NT2/D1 (cell line): ENCODE measurements at regions not wholly inside any gene's neighbourhood (a gene's known extent, or its start where the extent isn't known, plus 50 kb on each side); places are given as distances from the start of the nearest gene placed in this dataset.

Experiments
- DNase-seq: peaks from one replicate; pipeline ENCODE4 v3.0.0-alpha.2; 2011; ENCODE audit warnings: low read depth, low spot score
- H3K27me3 ChIP-seq: 2 replicates; pipeline ENCODE4 v1.6.0; 2011; ENCODE audit warnings: mild to moderate bottlenecking; ENCODE audit not compliant: insufficient read length, insufficient read depth
- H3K36me3 ChIP-seq: 2 replicates; pipeline ENCODE4 v1.6.1; 2011; ENCODE audit warnings: mild to moderate bottlenecking, low read length, mixed read lengths; ENCODE audit not compliant: insufficient read depth, insufficient read length
- H3K4me1 ChIP-seq: 2 replicates; pipeline ENCODE4 v1.5.1; 2011; ENCODE audit not compliant: insufficient read depth, insufficient read length
- H3K4me3 ChIP-seq: 2 replicates; pipeline ENCODE4 v1.5.1; 2011; ENCODE audit warnings: low read depth; ENCODE audit not compliant: insufficient read length
- H3K9ac ChIP-seq: 2 replicates; pipeline ENCODE4 v1.6.0; 2011; ENCODE audit warnings: low read depth; ENCODE audit not compliant: insufficient read length
- H3K9me3 ChIP-seq: 2 replicates; pipeline ENCODE4 v1.5.1; 2011; ENCODE audit warnings: mild to moderate bottlenecking, low read length; ENCODE audit not compliant: insufficient read depth
- SUZ12 ChIP-seq: IDR thresholded peaks from 2 replicates; pipeline ENCODE4 v1.6.1; 2011; ENCODE audit not compliant: insufficient read length, insufficient read depth; ENCODE audit errors: extremely low read depth
- YY1 ChIP-seq: IDR thresholded peaks from 2 replicates; pipeline ENCODE4 v1.6.1; 2011; ENCODE audit not compliant: insufficient read length, insufficient read depth
- ZNF274 ChIP-seq: IDR thresholded peaks from 2 replicates; pipeline ENCODE4 v1.6.1; 2011; ENCODE audit warnings: mild to moderate bottlenecking, low read depth, low read length

- Histone ChIP-seq H3K9ac (no peak overlapping the region), H3K4me3 (no peak overlapping the region), H3K9me3 (no peaks in the 10 kb centered on the region), H3K36me3 (no peaks in the 10 kb centered on the region), H3K27me3 (no peaks in the 10 kb centered on the region), H3K4me1 (peaks cover 14% of the 10 kb centered on the region)
- no peak for TF ChIP-seq YY1
- no peak for TF ChIP-seq ZNF274
- TF ChIP-seq SUZ12: no peak
- no peak for DNase-seq
These were observed 103.4 kb upstream of the MAP1LC3B2 start for GRCh38 chr12:116455540-116456329.

GRCh38 chr12:116456330-116457082 lies 102.7 kb upstream of the MAP1LC3B2 start:
- H3K4me1 ChIP-seq: peaks cover 14% of the 10 kb centered on the region
- no peaks in the 10 kb centered on the region for H3K36me3 ChIP-seq
- H3K4me3 ChIP-seq: no peak overlapping the region
- peak overlapping the region; percentile 21 for H3K9ac ChIP-seq
- no peak for DNase-seq
- TF ChIP-seq ZNF274 (no peak), SUZ12 (no peak), YY1 (no peak)
- H3K27me3 ChIP-seq: no peaks in the 10 kb centered on the region
- no peaks in the 10 kb centered on the region for H3K9me3 ChIP-seq

GRCh38 chr12:116458492-116458891 lies 100.7 kb upstream of the MAP1LC3B2 start:
- Histone ChIP-seq H3K4me1 (peaks cover 14% of the 10 kb centered on the region), H3K9me3 (no peaks in the 10 kb centered on the region), H3K27me3 (no peaks in the 10 kb centered on the region), H3K4me3 (no peak overlapping the region), H3K36me3 (no peaks in the 10 kb centered on the region), H3K9ac (no peak overlapping the region)
- no peak for DNase-seq
- TF ChIP-seq YY1: no peak
- TF ChIP-seq ZNF274: no peak
- TF ChIP-seq SUZ12: no peak

GRCh38 chr12:116459011-116459875 lies 99.9 kb upstream of the MAP1LC3B2 start:
- H3K27me3 ChIP-seq: no peaks in the 10 kb centered on the region
- DNase-seq: no peak
- peaks cover 14% of the 10 kb centered on the region for H3K4me1 ChIP-seq
- H3K4me3 ChIP-seq: no peak overlapping the region
- H3K9ac ChIP-seq: no peak overlapping the region
- H3K36me3 ChIP-seq: no peaks in the 10 kb centered on the region
- H3K9me3 ChIP-seq: no peaks in the 10 kb centered on the region
- no peak for TF ChIP-seq SUZ12
- TF ChIP-seq ZNF274: no peak

- Histone ChIP-seq H3K4me1 (peaks cover 10% of the 10 kb centered on the region), H3K9me3 (no peaks in the 10 kb centered on the region), H3K36me3 (no peaks in the 10 kb centered on the region), H3K9ac (no peak overlapping the region), H3K27me3 (no peaks in the 10 kb centered on the region), H3K4me3 (no peak overlapping the region)
- TF ChIP-seq YY1 (no peak), SUZ12 (no peak), ZNF274 (no peak)
- no peak for DNase-seq
These were observed 99.1 kb upstream of the MAP1LC3B2 start for GRCh38 chr12:116459916-116460663.

GRCh38 chr12:116461060-116461459 lies 98.1 kb upstream of the MAP1LC3B2 start:
- no peaks in the 10 kb centered on the region for H3K9me3 ChIP-seq
- no peak for TF ChIP-seq YY1
- no peak for TF ChIP-seq ZNF274
- TF ChIP-seq SUZ12: no peak
- no peak overlapping the region for H3K4me3 ChIP-seq
- H3K9ac ChIP-seq: no peak overlapping the region
- H3K36me3 ChIP-seq: no peaks in the 10 kb centered on the region
- peaks cover 8% of the 10 kb centered on the region for H3K4me1 ChIP-seq
- no peak for DNase-seq
- H3K27me3 ChIP-seq: no peaks in the 10 kb centered on the region
